Thymus (tissue), 11 donors: ENCODE measurements at regions not wholly inside any gene's neighbourhood (a gene's known extent, or its start where the extent isn't known, plus 50 kb on each side); places are given as distances from the start of the nearest gene placed in this dataset.
"Not testable (repeated sequence)": the region's sequence is repeated elsewhere in the genome, so short reads cannot be mapped to it uniquely, and the experiment has no call there.

Source experiments
- DNase-seq, 9 donors: peaks; one replicate each; pipeline ENCODE4 v3.0.0-alpha.2; 2013; ENCODE audit warnings: low spot score in 9 of 9, low read depth in 6 of 9, missing footprints in 1 of 9
- H3K27ac ChIP-seq, 2 donors: one replicate each; pipeline ENCODE4 v1.5.1; 2013; ENCODE audit warnings: control low read depth in 1 of 2, low read depth in 1 of 2, low read length in 1 of 2, mild to moderate bottlenecking in 1 of 2, moderate library complexity in 1 of 2
- H3K27me3 ChIP-seq, 2 donors: one replicate each; pipeline ENCODE4 v1.5.1; 2013; ENCODE audit warnings: low read length in 1 of 2; ENCODE audit not compliant: control insufficient read depth in 2 of 2, insufficient read depth in 1 of 2
- H3K36me3 ChIP-seq, 2 donors: one replicate each; pipeline ENCODE4 v1.5.1; 2013; ENCODE audit warnings: low read length in 1 of 2, mild to moderate bottlenecking in 1 of 2, moderate library complexity in 1 of 2; ENCODE audit not compliant: control insufficient read depth in 2 of 2, insufficient read depth in 2 of 2
- H3K4me1 ChIP-seq, 2 donors: one replicate each; pipeline ENCODE4 v1.5.1; 2013; ENCODE audit warnings: low read length in 2 of 2; ENCODE audit not compliant: control insufficient read depth in 2 of 2, insufficient read depth in 2 of 2
- H3K4me3 ChIP-seq, 2 donors: one replicate each; pipeline ENCODE4 v1.5.1; 2013; ENCODE audit warnings: low read length in 2 of 2, control low read depth in 1 of 2, mild to moderate bottlenecking in 1 of 2
- H3K9me3 ChIP-seq, 2 donors: one replicate each; pipeline ENCODE4 v1.5.1; 2013; ENCODE audit warnings: low read length in 1 of 2, mild to moderate bottlenecking in 1 of 2; ENCODE audit not compliant: control insufficient read depth in 2 of 2, insufficient read depth in 1 of 2
- WGBS: extraction: QIAGEN DNeasy Blood & Tissue Kit; methylation state at CpG from one replicate; pipeline ENCODE4 v1.1.7; 2013; 5-methylcytosine and 5-hydroxymethylcytosine counted together
- donor health status: healthy.

DNA sequence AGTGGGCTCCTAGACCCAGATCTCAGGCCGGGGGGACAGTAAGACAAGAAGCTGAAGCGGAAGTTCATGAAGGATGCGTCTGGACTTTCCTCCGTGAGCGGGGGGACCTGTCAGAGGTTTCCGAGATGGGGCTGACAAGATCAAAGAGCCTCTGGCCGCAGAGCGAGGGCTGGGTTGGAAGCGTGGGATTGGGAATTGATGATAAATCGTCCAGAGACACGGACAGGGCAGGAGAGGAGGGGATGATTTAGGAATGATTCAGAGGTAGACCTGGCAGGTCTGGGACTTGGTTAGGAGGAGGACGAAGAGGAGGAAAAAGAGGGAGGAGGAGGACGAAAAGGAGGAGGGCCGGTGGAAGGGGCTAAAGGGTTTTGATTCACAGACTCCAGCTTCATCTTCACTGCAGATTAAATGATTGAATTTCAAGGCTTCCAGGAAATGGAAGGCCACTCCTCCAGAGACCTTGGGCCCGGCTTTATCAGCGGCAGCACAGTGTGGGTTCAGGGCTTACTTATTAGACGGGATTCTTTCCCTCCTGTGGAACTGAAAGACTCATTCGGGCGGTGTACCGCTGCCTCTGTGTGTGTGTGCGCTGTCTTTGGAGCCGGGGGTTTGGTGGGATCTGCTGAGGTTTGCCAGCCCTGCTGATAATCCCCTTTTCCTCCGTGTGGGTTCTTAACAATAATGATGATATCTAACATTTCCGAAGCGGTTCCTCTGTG is 85.7 kb upstream of the SLC45A1 start:
- H3K4me1 ChIP-seq: no peaks in the 10 kb centered on the region
- no peaks in the 10 kb centered on the region for H3K9me3 ChIP-seq
- no peak for DNase-seq
- no peak overlapping the region for H3K4me3 ChIP-seq
- 76% methylated on average over 25 of the region's 25 CpGs for WGBS
- peaks cover 0 to 7% of the 10 kb centered on the region in 2 donors for H3K27me3 ChIP-seq
- no peaks in the 10 kb centered on the region for H3K36me3 ChIP-seq
- H3K27ac ChIP-seq: no peak overlapping the region

DNA sequence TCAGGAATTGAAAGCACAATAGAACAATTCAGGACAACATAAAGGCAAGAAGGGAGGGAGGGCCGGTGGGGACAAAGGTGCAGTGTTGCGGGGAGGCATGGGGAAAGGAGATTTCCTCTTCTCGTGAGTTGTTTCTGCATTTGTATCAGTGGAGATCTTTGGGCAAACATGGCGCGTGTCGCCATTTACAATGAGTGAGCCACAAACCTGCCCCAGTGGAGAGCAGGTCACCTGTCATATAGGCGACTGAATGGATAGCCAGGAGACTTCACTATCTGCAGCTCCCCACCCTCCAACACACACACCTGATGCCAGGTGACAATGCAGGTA is 87.7 kb upstream of the SLC45A1 start:
- no peaks in the 10 kb centered on the region for H3K36me3 ChIP-seq
- peaks cover 0 to 9% of the 10 kb centered on the region in 2 donors for H3K27me3 ChIP-seq
- H3K4me3 ChIP-seq: no peak overlapping the region
- no peaks in the 10 kb centered on the region for H3K9me3 ChIP-seq
- WGBS: 90% methylated on average over 7 of the region's 7 CpGs
- no peak overlapping the region for H3K27ac ChIP-seq
- no peak for DNase-seq
- H3K4me1 ChIP-seq: no peaks in the 10 kb centered on the region

DNA sequence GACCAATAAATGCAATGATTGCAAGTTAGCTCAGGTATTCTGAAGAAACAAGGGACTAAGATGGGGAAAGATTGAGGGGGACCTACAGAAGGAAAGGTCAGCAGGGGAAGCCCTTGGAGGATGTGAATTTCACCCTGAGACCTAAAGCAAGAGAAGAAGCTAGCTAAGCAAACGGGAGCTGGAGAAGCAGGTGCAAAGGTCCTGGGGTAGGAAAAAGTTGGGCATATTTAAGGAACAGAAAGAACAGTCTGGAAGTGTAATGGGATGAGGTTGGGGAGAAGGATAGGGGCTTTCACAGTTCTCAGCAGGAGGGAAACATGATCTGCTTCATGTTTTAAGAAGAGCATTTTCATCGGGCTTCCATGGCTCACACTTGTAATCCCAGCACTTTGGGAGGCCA is 89.7 kb upstream of the SLC45A1 start:
- H3K27me3 ChIP-seq: peaks cover 0 to 9% of the 10 kb centered on the region in 2 donors

DNA sequence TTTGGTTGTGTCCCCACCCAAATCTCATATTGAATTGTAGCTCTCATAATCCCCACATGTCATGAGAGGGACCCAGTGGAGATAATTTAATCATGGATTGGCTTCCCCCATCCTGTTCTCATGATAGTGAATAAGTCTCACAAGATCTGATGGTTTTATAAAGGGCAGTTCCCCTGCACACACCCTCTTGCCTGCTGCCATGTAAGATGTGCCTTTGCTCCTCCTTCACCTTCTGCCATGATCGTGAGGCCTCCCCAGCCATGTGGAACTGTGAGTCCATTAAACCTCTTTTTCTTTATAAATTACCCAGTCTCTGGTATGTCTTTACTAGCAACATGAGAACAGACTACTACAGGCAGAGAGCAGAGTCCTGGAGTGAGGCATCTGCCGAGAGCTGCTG is 90.2 kb upstream of the SLC45A1 start:
- not testable (repeated sequence) for DNase-seq

More for the DNA sequence above, 89.7 kb upstream of the SLC45A1 start:
- 96% methylated on average over 2 of the region's 2 CpGs for WGBS
- no peaks in the 10 kb centered on the region for H3K4me1 ChIP-seq
- no peak overlapping the region for H3K4me3 ChIP-seq
- no peak overlapping the region for H3K27ac ChIP-seq
- H3K9me3 ChIP-seq: no peaks in the 10 kb centered on the region
- no peaks in the 10 kb centered on the region for H3K36me3 ChIP-seq
- DNase-seq: no peak

DNA sequence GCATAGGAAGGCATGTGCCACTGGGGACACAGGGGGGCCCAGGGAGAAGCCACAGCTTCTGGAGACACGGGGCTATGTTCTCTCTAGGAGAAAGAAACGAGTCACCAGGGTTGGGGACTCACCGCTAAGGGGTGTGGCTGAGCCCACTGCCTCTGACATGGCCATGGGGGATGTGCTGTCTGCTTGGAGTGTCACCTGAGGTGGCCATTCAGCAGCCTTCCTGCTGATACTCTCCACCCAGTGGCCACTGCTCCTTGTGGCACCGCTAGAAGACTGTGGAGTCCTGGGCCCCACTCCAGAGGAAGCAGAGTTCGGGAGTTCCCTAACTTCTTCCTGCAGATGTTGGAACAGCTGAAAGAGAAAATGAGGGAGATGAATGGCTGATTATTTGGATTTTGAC is 91.2 kb upstream of the SLC45A1 start:
- no peaks in the 10 kb centered on the region for H3K36me3 ChIP-seq
- H3K4me1 ChIP-seq: no peaks in the 10 kb centered on the region
- no peak for DNase-seq
- peaks cover 0 to 4% of the 10 kb centered on the region in 2 donors for H3K27me3 ChIP-seq
- H3K27ac ChIP-seq: no peak overlapping the region
- 51% methylated on average over 5 of the region's 5 CpGs for WGBS
- no peak overlapping the region for H3K4me3 ChIP-seq
- no peaks in the 10 kb centered on the region for H3K9me3 ChIP-seq

More for the DNA sequence above, 90.2 kb upstream of the SLC45A1 start:
- H3K4me1 ChIP-seq, H3K9me3 ChIP-seq, H3K27ac ChIP-seq, H3K27me3 ChIP-seq, H3K4me3 ChIP-seq, H3K36me3 ChIP-seq: not testable (repeated sequence)
- 97% methylated on average over 2 of the region's 2 CpGs for WGBS

DNA sequence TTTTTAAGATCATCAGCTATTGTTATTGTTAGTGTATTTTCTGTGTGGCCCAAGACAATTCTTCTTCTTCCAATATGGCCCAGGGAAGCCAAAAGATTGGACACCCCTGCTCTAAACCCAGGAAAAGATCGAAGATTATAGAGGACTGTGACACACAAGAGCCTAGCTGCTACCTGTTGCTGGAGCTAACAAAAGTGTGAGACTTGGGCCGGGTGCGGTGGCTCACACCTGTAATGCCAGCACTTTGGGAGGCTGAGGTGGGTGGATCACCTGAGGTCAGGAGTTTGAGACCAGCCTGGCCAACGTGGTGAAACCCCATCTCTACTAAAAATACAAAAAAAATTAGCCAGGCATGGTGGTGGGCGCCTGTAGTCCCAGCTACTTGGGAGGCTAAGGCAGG is 91.9 kb upstream of the SLC45A1 start:
- not testable (repeated sequence) for DNase-seq, H3K36me3 ChIP-seq, H3K9me3 ChIP-seq, H3K27ac ChIP-seq, H3K4me1 ChIP-seq, H3K27me3 ChIP-seq, H3K4me3 ChIP-seq
- WGBS: 88% methylated on average over 5 of the region's 5 CpGs

DNA sequence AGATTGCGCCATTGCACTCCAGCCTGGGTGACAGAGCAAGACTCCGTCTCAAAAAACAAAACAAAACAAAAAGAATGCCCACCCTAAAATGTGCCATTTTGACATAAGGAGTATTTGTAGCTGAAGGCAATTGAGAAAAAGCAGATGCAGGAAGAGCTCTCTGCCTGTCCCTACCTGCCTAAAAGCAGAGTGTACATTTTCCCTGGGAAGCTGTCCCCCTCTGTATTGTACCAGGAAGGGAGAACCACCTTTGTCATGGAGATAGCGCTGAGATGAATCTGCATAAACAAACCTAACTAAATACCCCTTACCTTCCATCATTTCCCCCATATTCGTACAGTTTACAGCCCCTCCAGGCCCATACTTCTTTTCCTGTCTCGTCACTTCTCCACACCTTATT is 94.4 kb upstream of the SLC45A1 start:
- whole genome bisulfite sequencing: 93% methylated on average over 5 of the region's 5 CpGs
- Histone ChIP-seq H3K9me3 (no peaks in the 10 kb centered on the region), H3K27me3 (peaks cover 3 to 11% of the 10 kb centered on the region in 2 donors), H3K27ac (peak overlapping the region in 1 of 2 donors; percentile 18), H3K36me3 (no peaks in the 10 kb centered on the region), H3K4me3 (no peak overlapping the region), H3K4me1 (no peaks in the 10 kb centered on the region)
- DNase-seq: no peak

DNA sequence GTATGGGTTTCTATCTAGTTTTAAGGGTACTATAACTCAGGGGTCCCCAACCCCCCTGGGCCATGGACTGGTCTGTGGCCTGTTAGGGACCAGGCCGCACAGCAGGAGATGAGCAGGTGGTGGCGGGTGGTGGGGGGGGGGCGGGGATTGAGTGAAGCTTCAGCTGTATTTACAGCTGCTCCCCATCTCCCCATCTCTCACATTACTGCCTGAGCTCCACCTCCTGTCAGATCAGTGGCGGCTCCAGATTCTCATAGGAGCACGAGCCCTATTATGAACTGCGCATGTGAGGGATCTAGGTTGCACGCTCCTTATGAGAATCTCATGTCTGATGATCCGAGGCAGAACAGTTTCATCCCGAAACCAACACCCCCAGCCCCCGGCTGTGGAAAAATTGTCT is 95.1 kb upstream of the SLC45A1 start:
- Histone ChIP-seq H3K9me3 (no peaks in the 10 kb centered on the region), H3K4me3 (no peak overlapping the region), H3K27ac (no peak overlapping the region), H3K36me3 (no peaks in the 10 kb centered on the region), H3K27me3 (peaks cover 10 to 18% of the 10 kb centered on the region in 2 donors), H3K4me1 (no peaks in the 10 kb centered on the region)
- no peak for DNase-seq
- 97% methylated on average over 10 of the region's 10 CpGs for WGBS

DNA sequence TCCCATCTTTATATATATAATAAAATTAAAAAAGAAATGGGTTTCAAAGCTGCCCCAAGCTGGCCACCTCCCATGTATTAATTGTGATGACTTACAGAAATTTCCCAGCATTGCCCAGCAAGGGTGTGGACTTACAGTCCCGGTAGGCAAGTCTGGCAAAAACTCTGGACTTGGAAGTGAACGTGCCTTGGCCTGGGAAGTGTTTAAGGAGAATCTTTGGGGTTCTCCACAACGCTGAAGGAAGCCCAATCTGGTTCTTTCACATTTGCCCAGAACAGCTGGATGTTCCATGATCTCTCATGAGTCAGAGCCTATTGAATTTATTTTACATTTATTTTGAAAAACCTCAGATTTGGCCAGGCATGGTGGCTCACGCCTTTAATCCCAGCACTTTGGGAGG is 98.4 kb upstream of the SLC45A1 start:
- Histone ChIP-seq H3K9me3 (no peaks in the 10 kb centered on the region), H3K27ac (no peak overlapping the region)

More for the DNA sequence above, 98.4 kb upstream of the SLC45A1 start:
- H3K27me3 ChIP-seq: peaks cover 24 to 47% of the 10 kb centered on the region in 2 donors
- WGBS: 59% methylated on average over 4 of the region's 4 CpGs
- no peak overlapping the region for H3K4me3 ChIP-seq
- peaks cover 0 to 3% of the 10 kb centered on the region in 2 donors for H3K4me1 ChIP-seq
- H3K36me3 ChIP-seq: no peaks in the 10 kb centered on the region
- no peak for DNase-seq
